Heart left ventricle (tissue), 13 donors: ENCODE measurements at regions not wholly inside any gene's neighbourhood (a gene's known extent, or its start where the extent isn't known, plus 50 kb on each side); places are given as distances from the start of the nearest gene placed in this dataset.

ENCODE experiments used
- POLR2A ChIP-seq, 2 donors: fragments of 450-650 bp; IDR thresholded peaks; one replicate each; pipeline ENCODE4 v1.6.1; 2017; ENCODE audit warnings: antibody characterized with exemption in 2 of 2, mild to moderate bottlenecking in 2 of 2, moderate library complexity in 2 of 2
- TF ChIP-seq, protein P1 (sequence below), 12 donors: fragments of 200-600 bp; sonication (generic) in 4 of 12; IDR thresholded peaks; one replicate each; pipeline versions ENCODE4 v1.5.0 to v1.8.0; 2018 to 2022; ENCODE audit warnings: antibody characterized with exemption in 12 of 12, mild to moderate bottlenecking in 5 of 12
- donor health status: ischemic (EF 13 %, LVEDD 7.1; RV severe dilation, severe dysfunction).
- donor health status: DM: no; HTN: yes; CAD: no.
- donor health status: DM: no; HTN: no; CAD: no.
- donor health status: ischemic (EF 25% LVEDD 6.9; RV normal size, moderate dysfunction).
- donor health status: ischemic (EF 25% LVEDD 5.7; RV mildly dilated, moderate dysfunction).
- donor health status: ischemic (EF 35%, LVEDD 5.7; RV mildly dilated, moderate dysfunction).
- donor health status: nonischemic (EF 11% LVEDD 7.7; RV severe dilation, severe dysfunction).
- donor health status: DM: yes; HTN: yes; CAD: no.
- donor health status: PGD.
- donor health status: ischemic (EF 29% LVEDD 5.4; RV normal size, mild dysfunction).
- donor health status: nonischemic (EF 23%, LVEDD 6.1; RV moderate dilation, normal function).

DNA sequence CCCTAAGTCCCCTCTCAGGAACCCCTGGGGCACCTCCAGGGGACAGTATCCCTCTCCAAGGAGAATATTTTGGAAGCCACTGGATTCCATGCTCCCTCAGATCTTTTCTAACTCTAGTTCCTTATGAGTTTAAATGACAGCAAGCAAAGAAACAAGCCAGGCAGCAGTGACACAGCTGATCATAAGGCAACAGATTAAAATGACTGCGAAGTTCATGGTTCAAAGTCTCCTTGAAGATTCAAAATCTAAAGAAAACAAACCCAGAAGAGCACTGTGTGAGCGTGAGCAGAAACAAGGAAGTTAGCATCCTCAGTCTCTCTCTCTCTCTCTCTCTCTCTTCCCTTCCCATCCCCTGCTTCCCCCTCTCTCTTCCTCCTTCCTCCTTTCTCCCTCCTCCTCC is 316.7 kb upstream of the SLC30A5 start:
- TF ChIP-seq POLR2A (IDR thresholded peaks at IDR 0.05) = no peak
- TF ChIP-seq, protein P1, sequence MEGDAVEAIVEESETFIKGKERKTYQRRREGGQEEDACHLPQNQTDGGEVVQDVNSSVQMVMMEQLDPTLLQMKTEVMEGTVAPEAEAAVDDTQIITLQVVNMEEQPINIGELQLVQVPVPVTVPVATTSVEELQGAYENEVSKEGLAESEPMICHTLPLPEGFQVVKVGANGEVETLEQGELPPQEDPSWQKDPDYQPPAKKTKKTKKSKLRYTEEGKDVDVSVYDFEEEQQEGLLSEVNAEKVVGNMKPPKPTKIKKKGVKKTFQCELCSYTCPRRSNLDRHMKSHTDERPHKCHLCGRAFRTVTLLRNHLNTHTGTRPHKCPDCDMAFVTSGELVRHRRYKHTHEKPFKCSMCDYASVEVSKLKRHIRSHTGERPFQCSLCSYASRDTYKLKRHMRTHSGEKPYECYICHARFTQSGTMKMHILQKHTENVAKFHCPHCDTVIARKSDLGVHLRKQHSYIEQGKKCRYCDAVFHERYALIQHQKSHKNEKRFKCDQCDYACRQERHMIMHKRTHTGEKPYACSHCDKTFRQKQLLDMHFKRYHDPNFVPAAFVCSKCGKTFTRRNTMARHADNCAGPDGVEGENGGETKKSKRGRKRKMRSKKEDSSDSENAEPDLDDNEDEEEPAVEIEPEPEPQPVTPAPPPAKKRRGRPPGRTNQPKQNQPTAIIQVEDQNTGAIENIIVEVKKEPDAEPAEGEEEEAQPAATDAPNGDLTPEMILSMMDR (IDR thresholded peaks at IDR 0.05) = no peak
